ENCODE measurements at regions not wholly inside any gene's neighbourhood (a gene's known extent, or its start where the extent isn't known, plus 50 kb on each side); places are given as distances from the start of the nearest gene placed in this dataset.

DNA sequence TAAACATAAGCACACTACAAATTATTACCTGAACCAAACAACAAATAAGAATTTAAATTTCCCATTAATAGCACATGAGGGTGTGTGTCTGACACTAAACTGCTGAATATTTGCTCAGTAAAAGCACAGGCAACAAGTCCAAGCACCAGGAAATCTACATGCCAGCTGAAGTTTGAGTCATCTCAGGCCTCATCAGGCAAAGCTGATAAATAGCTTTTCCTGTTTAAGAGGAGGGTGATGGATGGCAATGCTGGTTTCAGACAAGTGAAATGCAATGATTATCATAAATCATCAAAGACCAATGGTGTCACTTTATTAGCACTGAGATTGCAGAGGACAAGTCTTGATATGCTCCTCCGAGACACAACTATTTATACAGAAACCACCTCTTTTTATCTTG, 1668.0 kb upstream of the C9orf72 start:
- no peak overlapping the region for H3K4me3 Mint-ChIP-seq
- H3K79me2 ChIP-seq (ENCODE audit: insufficient read depth, low read length) = no peaks in the 10 kb centered on the region
- no peaks in the 10 kb centered on the region for H3K23me2 ChIP-seq (ENCODE audit: insufficient read length, low read depth, low read length, poor library complexity, severe bottlenecking)
- peaks cover 3 to 9% of the 10 kb centered on the region in 2 experiments; a peak in 2 of 4 replicates for H3K4me1 Mint-ChIP-seq
- no peak overlapping the region for H2BK20ac ChIP-seq (ENCODE audit: low read depth, low read length, poor library complexity, severe bottlenecking)
- H3K27ac Mint-ChIP-seq = no peak overlapping the region
- no peak overlapping the region for H4K91ac ChIP-seq (ENCODE audit: insufficient read length, low read depth, low read length)
- no peak overlapping the region for H3K4me2 ChIP-seq (ENCODE audit: insufficient read depth, insufficient read length, low read length)
- no peaks in the 10 kb centered on the region for H3K79me1 ChIP-seq (ENCODE audit: insufficient read depth, low read depth, low read length, poor library complexity, severe bottlenecking)
- H3T11ph ChIP-seq (ENCODE audit: low read length) = no peak overlapping the region
- H3K4me1 ChIP-seq (ENCODE audit: insufficient read depth, low read length) = no peaks in the 10 kb centered on the region
- no peak overlapping the region for H4K8ac ChIP-seq (replicated peaks; ENCODE audit: insufficient read length, low read depth, low read length)
- H2AK5ac ChIP-seq (ENCODE audit: insufficient read length, low read length) = no peak overlapping the region
- no peak overlapping the region for H2BK120ac ChIP-seq (ENCODE audit: low read depth, low read length, poor library complexity, severe bottlenecking)
- H3K56ac ChIP-seq (ENCODE audit: insufficient read length, low read depth, low read length) = no peak overlapping the region
- H3K9ac ChIP-seq (ENCODE audit: extremely low read depth, insufficient read length, low read length) = no peak overlapping the region
- no peak overlapping the region for H3K14ac ChIP-seq (ENCODE audit: insufficient read depth, low read length)
- H3K36me3 Mint-ChIP-seq (ENCODE audit: insufficient read depth in 1 of 3, low read depth in 3 of 3) = no peaks in the 10 kb centered on the region
- no peak for DNase-seq
- no peak overlapping the region for H2BK12ac ChIP-seq (ENCODE audit: insufficient read length, low read depth, low read length)
- no peak overlapping the region for H2BK15ac ChIP-seq (ENCODE audit: low read depth, low read length)
- no peak overlapping the region for H3K27ac ChIP-seq (ENCODE audit: insufficient read length, low read depth, low read length)
- H3K27me3 ChIP-seq (ENCODE audit: insufficient read depth, low read length) = no peaks in the 10 kb centered on the region
- no peak overlapping the region for H2AFZ ChIP-seq (ENCODE audit: low read length)
- H3K9me3 ChIP-seq (ENCODE audit: control insufficient read depth, low read depth, low read length) = no peaks in the 10 kb centered on the region
- no peaks in the 10 kb centered on the region for H4K20me1 ChIP-seq (ENCODE audit: control insufficient read depth, insufficient read depth, insufficient read length)
- no peak overlapping the region for H3K4ac ChIP-seq (ENCODE audit: low read depth, low read length)
- no peaks in the 10 kb centered on the region for H3K27me3 Mint-ChIP-seq (ENCODE audit: low read depth)
- no peak for TF ChIP-seq CTCF (conservative IDR thresholded peaks at IDR 0.05)
- no peak overlapping the region for H3K23ac ChIP-seq (ENCODE audit: insufficient read length, low read depth, low read length)
- H3K9me3 Mint-ChIP-seq = no peaks in the 10 kb centered on the region
- H2BK5ac ChIP-seq (ENCODE audit: insufficient read length, low read length) = no peak overlapping the region
- H4K5ac ChIP-seq (ENCODE audit: insufficient read length, low read depth, low read length) = no peak overlapping the region
- no CpG with 5 or more reads among the region's 1 CpG for WGBS (ENCODE audit: extremely low coverage, insufficient read length, low lambda C conversion rate)
- no peak overlapping the region for H3K18ac ChIP-seq (ENCODE audit: insufficient read length, low read depth, low read length)

Measured in H9 (cell line).